WI38 (cell line): ENCODE measurements at regions not wholly inside any gene's neighbourhood (a gene's known extent, or its start where the extent isn't known, plus 50 kb on each side); places are given as distances from the start of the nearest gene placed in this dataset.

Source experiments
- H3K4me3 ChIP-seq: 2 replicates; pipeline ENCODE4 v1.5.1; 2011; ENCODE audit warnings: low read depth, mild to moderate bottlenecking, control low read depth, low read length
- CTCF ChIP-seq: IDR thresholded peaks from 2 replicates; pipeline ENCODE4 v1.5.1; 2012; ENCODE audit warnings: low read depth, mild to moderate bottlenecking, control low read depth, low read length

GRCh38 chr2:160878618-160879017, 281.6 kb upstream of the TANK start:
- no peak for TF ChIP-seq CTCF
- no peak overlapping the region for H3K4me3 ChIP-seq

GRCh38 chr2:160882906-160883305, 277.3 kb upstream of the TANK start:
- H3K4me3 ChIP-seq: no peak overlapping the region
- no peak for TF ChIP-seq CTCF

GRCh38 chr2:160884056-160884455, 276.2 kb upstream of the TANK start:
- TF ChIP-seq CTCF: no peak
- H3K4me3 ChIP-seq: no peak overlapping the region

GRCh38 chr2:160889439-160890170, 270.6 kb upstream of the TANK start:
- TF ChIP-seq CTCF: no peak
- no peak overlapping the region for H3K4me3 ChIP-seq

GRCh38 chr2:160890667-160891352, 269.4 kb upstream of the TANK start:
- TF ChIP-seq CTCF: no peak

GRCh38 chr2:160891353-160891740, 268.9 kb upstream of the TANK start:
- no peak overlapping the region for H3K4me3 ChIP-seq
- TF ChIP-seq CTCF: no peak

More at GRCh38 chr2:160890667-160891352, 269.4 kb upstream of the TANK start:
- no peak overlapping the region for H3K4me3 ChIP-seq

- no peak overlapping the region for H3K4me3 ChIP-seq
- no peak for TF ChIP-seq CTCF
Observed at GRCh38 chr2:160892204-160892603, 268.0 kb upstream of the TANK start.
